ENCODE measurements at regions not wholly inside any gene's neighbourhood (a gene's known extent, or its start where the extent isn't known, plus 50 kb on each side); places are given as distances from the start of the nearest gene placed in this dataset.

DNA sequence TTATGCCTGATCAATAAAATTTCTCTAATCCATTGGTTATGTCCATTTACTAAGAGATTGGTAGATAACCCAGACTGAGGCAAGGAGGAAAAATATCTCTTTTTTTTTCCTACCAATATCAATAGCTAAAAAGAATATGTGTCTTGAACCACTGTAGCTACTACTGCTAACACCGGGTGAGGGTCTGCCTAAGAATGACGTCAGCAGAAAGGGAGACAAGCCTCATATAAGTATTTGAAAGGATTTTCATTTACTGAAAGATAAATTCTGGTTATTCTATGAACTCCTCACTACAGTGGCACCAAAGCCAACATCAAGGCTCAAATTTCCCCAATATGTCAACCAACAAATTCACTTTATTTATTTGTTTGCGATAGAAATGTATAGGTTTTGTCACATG, 389.0 kb upstream of the ALCAM start:
- Histone ChIP-seq H3K9me3 (peaks cover 0 to 3% of the 10 kb centered on the region in 2 donors), H3K4me3 (no peak overlapping the region), H3K4me1 (no peaks in the 10 kb centered on the region), H3K27ac (no peak overlapping the region), H3K27me3 (no peaks in the 10 kb centered on the region), H3K36me3 (no peaks in the 10 kb centered on the region)
- DNase-seq (no peak), ATAC-seq (no peak)
- TF ChIP-seq, protein P1, sequence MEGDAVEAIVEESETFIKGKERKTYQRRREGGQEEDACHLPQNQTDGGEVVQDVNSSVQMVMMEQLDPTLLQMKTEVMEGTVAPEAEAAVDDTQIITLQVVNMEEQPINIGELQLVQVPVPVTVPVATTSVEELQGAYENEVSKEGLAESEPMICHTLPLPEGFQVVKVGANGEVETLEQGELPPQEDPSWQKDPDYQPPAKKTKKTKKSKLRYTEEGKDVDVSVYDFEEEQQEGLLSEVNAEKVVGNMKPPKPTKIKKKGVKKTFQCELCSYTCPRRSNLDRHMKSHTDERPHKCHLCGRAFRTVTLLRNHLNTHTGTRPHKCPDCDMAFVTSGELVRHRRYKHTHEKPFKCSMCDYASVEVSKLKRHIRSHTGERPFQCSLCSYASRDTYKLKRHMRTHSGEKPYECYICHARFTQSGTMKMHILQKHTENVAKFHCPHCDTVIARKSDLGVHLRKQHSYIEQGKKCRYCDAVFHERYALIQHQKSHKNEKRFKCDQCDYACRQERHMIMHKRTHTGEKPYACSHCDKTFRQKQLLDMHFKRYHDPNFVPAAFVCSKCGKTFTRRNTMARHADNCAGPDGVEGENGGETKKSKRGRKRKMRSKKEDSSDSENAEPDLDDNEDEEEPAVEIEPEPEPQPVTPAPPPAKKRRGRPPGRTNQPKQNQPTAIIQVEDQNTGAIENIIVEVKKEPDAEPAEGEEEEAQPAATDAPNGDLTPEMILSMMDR (IDR thresholded peaks at IDR 0.05) = no peak
- intact Hi-C loops (cut with DNase I) = no loop called here

DNA sequence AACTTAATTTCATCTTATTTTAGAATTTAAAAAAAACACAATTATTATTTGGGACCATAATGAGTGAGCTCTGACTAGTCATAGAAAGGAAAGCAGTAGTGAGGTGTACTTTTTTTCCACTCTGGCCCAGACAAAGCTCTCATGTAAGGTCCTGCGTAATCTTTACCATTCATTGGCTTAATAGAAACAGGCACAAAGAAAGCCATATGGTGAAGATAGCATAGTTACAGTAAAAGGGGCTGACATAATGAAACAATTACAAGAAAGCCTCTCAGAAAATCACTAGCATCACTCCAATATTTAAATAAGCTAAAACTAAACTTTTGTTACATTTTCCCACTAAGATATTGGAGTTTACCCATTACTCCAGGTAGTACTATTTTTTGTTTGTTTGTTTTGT, 384.6 kb upstream of the ALCAM start:
- no peak overlapping the region for H3K27ac ChIP-seq
- intact Hi-C loops (cut with DNase I) = no loop called here
- no peak for DNase-seq
- H3K36me3 ChIP-seq = no peaks in the 10 kb centered on the region
- no peaks in the 10 kb centered on the region for H3K27me3 ChIP-seq
- no peak overlapping the region for H3K4me3 ChIP-seq
- ATAC-seq = no peak
- H3K4me1 ChIP-seq = no peaks in the 10 kb centered on the region
- TF ChIP-seq, protein P1 (IDR thresholded peaks at IDR 0.05) = no peak
- no peaks in the 10 kb centered on the region for H3K9me3 ChIP-seq

DNA sequence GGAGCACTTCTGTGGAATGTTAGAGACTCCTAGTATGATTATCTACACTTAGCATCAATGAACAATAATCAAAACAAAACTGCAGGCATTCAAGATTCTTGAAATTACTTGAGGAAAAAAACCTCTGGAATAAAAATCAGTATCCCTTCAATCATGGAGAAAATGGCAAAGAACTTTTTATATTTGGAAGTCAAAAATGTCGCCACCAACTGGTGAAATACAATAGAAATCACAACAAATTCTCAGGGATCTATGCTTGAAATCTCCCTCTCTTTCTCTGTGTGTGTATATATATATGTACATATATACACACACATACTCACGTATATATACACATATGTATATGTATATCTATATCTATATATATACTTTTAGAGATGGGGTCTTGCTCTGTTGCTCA, 378.9 kb upstream of the ALCAM start:
- no peak for DNase-seq
- Histone ChIP-seq H3K27me3 (no peaks in the 10 kb centered on the region), H3K4me3 (no peak overlapping the region), H3K27ac (no peak overlapping the region), H3K9me3 (no peaks in the 10 kb centered on the region), H3K4me1 (no peaks in the 10 kb centered on the region), H3K36me3 (no peaks in the 10 kb centered on the region)
- ATAC-seq = no peak
- TF ChIP-seq, protein P1 (IDR thresholded peaks at IDR 0.05) = no peak
- intact Hi-C loops (cut with DNase I) = no loop called here

DNA sequence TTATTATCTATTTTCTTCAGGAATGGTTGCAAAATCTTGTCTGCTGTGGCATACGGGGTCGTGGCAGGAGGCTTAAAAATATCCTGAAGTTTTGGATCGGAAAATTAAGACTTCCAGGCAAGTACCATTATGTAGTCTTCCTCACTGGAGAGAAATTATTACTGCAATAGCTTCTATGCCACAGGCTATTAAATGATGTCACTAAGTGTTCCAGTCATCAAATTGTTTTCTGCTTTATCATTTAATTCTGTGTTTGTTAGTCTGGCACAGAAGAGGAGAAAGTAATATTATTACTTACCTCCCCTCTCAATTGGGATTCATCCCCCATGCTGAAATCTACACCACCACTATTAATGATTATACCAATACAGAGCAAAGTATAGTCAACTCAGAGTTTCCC, 378.2 kb upstream of the ALCAM start:
- Histone ChIP-seq H3K4me3 (no peak overlapping the region), H3K36me3 (no peaks in the 10 kb centered on the region), H3K9me3 (no peaks in the 10 kb centered on the region), H3K4me1 (no peaks in the 10 kb centered on the region), H3K27me3 (no peaks in the 10 kb centered on the region), H3K27ac (no peak overlapping the region)
- ATAC-seq (no peak), DNase-seq (no peak)
- intact Hi-C loops (cut with DNase I) = no loop called here
- TF ChIP-seq, protein P1 (IDR thresholded peaks at IDR 0.05) = no peak

- no peak overlapping the region for H3K4me3 ChIP-seq
- no peaks in the 10 kb centered on the region for H3K27me3 ChIP-seq
- H3K27ac ChIP-seq = no peak overlapping the region
- no peaks in the 10 kb centered on the region for H3K4me1 ChIP-seq
- DNase-seq (no peak), ATAC-seq (no peak)
- no peaks in the 10 kb centered on the region for H3K36me3 ChIP-seq
- intact Hi-C loops (cut with DNase I) = no loop called here
- TF ChIP-seq, protein P1 (IDR thresholded peaks at IDR 0.05) = no peak
- H3K9me3 ChIP-seq = no peaks in the 10 kb centered on the region
These were observed 376.8 kb upstream of the ALCAM start for GRCh38 chr3:104989878-104990277.

All from left lung (tissue), 4 donors.